HS-5 (cell line): ENCODE measurements at regions not wholly inside any gene's neighbourhood (a gene's known extent, or its start where the extent isn't known, plus 50 kb on each side); places are given as distances from the start of the nearest gene placed in this dataset.

Source experiments
- DNase-seq: peaks from one replicate; pipeline ENCODE4 v3.0.0-alpha.2; 2012; ENCODE audit warnings: low read depth

DNA sequence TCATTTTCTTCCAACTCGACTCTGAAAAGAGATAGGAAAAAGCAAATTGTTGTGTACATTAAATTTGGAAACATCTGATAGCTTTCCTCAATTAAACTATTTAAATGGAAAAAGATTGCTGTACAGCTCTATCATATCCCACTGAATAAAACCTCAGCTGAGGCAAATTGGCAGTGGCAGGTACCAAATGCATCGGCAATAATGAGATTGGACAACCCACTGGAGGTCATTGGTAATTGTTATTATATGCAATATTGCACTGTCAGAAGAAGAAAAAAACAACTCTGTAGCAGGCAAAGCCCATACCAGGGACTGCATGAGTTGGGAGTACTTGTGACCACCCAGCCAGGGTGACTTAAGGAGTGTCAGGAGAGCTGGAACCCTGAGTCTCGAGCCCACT is 291.6 kb upstream of the SKOR2 start:
- DNase-seq: no peak

- DNase-seq: no peak
Observed at GRCh38 chr18:47542551-47542950, 291.1 kb upstream of the SKOR2 start.

- no peak for DNase-seq
Observed at GRCh38 chr18:47531717-47532116, 280.3 kb upstream of the SKOR2 start.

DNA sequence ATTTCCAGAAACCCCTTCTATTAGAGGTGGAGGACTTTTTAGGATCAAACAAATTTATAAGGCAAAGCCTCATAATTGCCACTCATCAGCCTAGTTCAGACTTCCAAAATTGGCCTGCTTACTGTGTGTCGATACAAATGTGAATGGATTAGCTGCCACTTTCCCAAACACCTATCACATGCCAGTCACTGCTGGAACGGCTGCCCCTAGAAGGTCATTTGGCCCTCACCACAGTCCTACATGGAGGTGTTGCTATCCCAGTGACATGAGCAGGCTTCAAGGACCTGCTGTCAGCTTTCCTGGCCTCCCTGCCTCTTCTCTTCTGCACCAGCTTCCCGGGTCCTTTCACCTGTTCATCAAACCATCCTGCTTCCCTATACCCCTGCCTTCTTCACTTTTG is 279.2 kb upstream of the SKOR2 start:
- DNase-seq: no peak

GRCh38 chr18:47528343-47528742 is 276.9 kb upstream of the SKOR2 start:
- DNase-seq: no peak

DNA sequence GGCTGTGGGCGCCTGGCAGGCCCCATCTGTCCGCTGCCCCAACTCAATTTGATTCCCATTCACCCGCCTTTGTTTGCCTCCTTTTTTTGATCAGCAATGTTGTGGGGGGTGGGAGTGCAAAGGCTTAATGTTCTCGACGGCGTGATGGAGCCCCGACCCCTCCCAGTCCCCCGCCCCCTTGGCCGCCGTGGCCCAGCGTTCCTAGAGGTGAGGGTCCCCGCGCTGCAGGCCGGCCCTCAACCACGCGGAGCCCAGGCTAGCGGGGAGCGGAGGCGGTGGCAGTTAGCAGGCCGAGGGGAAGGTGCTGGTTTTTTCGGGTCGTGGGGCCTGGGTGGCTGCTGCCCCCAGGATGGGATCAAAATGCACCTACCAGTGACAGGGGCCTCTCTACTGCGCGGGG is 274.7 kb upstream of the SKOR2 start:
- no peak for DNase-seq

GRCh38 chr18:47522359-47522758 is 270.9 kb upstream of the SKOR2 start:
- DNase-seq: no peak

DNA sequence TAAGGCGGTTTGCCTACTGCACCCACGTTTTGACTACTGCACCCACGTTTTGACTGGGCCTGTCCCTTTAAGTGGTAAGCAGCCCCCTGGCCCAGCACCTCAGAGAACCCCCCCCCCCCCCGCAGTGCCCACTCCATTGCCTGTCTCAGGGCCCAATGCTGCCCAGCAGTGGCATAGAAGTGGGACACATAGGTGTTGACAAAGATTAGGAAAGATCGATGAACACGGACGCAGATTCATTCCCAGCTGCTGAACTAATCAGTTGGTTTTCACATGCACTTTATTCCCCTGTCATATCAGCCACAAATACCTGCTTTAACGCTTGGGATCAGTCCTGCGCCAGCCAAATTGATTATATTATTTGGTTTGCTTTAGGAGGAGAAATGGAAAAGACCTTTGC is 268.8 kb upstream of the SKOR2 start:
- DNase-seq: no peak

DNA sequence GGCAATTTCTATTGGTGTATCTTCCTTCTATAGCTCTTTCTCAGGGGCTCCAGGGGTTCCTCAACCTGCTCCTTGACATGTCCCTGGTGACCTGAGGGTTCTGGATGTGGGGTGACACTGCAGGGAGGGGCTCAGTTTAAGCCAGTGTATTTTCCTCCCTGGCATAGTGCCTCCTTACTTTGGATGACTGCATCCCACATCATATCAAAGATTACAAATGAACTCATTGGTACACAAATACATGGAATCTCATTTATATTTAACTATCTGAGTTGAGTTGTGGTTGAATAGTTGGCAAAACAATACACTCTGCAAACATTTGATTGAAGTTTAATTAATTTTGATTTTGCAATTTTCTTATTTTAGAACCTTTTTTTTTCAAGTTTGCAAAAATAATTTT is 268.2 kb upstream of the SKOR2 start:
- no peak for DNase-seq

DNA sequence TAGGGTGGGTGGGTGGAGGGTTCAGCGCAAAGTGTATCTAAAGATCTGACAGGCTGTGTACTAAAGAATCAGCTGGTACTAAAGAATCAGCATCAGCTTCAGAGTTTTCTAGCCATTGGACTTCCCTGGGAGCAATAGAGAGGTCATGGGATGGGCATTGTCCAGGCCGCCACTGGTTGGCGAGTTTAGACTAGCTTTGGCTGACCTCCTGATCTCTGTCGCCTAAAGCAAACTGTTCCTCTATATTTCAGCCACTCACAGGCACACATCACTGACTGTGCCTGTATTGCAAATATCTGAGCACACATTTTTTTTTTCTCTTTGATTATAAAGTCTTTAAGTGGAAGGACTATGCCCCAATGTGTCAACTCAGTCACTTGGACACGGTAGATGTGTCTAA is 267.8 kb upstream of the SKOR2 start:
- DNase-seq: no peak

GRCh38 chr18:47513614-47514013 is 262.2 kb upstream of the SKOR2 start:
- no peak for DNase-seq

DNA sequence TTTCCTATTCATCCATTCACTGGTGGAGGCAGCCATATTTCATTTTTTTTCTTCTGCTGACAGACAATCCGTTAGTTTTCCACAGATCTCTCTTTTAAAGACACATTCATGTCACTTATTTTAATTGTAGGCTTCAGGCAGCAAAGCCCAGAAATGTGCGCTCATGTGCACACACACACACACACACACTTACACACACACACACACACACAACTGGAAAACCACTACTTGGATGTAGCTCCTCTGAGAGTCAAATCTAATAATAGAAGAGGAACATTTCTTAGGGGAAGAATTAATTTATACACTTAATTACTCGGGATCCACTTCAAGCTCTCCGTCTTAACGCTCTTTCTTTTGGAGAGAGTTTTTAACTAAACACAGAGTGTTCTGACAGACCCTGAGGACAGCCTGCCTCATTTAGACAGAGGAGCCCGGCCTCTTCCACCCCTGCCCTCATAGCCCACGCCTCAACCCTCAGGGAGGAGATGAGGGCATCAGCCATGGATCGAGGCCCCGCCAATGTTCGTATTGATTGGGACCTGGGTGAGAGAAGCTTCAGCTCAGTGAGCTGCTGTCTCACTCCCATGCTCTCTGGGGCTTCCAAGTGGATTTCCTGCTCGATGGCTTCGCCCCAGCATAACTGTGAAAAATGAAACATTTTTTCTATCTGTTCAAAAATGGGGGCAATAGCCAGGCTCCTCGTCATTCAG is 261.4 kb upstream of the SKOR2 start:
- DNase-seq: no peak

GRCh38 chr18:47512056-47512455 is 260.6 kb upstream of the SKOR2 start:
- DNase-seq: no peak

DNA sequence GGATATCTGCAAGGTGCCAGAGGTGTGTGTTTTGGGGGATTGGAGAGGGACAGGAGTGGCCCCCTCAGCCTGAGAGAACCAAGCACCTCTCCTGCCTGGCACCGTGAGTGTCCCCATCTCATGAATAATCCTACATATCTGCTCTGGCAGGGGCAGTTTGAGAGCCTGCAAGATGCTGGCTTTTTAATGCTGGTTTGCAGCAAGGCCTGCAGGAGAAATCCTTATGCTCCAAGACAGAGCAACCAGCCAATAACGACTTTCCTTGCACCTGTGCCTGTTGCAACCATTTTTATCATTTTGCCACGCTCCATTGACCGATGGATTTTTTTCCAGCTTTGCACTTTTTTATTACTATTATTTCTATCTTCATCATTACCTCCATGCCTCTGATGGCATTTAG is 259.4 kb upstream of the SKOR2 start:
- no peak for DNase-seq

DNA sequence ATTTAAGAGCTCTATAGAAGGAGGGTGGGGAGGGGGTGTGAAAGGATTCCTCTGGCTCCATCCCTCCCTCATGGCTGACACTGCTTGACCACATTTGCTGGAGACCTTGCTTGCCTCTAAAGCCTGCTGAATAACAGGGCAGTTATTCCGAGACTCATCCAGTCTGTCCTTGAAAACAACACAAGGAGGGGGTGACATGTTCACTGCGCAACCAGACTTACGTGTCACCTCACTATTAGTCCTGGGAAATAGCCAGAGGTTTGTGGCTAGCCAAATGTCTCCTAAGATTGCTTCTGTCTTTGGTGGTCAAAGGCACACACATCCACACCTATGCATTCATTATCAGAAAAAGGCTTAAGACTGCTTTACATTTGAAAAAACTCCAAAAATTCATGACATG is 256.2 kb upstream of the SKOR2 start:
- DNase-seq: no peak

- DNase-seq: no peak
Observed at GRCh38 chr18:47506897-47507296, 255.4 kb upstream of the SKOR2 start.

- DNase-seq: no peak
Observed at GRCh38 chr18:47501946-47502345, 250.5 kb upstream of the SKOR2 start.

DNA sequence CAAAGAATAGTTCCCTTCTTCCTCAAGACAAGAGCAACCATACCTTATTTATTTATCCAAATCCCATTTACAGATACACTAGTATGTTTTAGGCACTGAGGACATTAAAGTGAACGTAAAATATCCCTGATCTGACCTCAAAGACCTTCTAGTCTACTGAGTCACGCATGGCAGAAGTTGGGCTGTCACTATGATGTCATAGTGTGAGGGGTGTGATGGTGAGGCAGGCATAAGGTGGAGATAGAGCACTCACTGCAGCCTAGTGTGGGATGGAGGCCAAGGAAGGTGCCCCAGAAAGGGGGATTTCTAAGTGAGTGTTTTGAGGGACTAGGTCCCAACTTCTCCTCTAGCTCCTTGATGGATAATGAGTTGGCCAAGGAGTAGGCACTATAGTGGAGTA is 249.5 kb upstream of the SKOR2 start:
- no peak for DNase-seq

- no peak for DNase-seq
Observed at GRCh38 chr18:47492691-47493090, 241.2 kb upstream of the SKOR2 start.

- no peak for DNase-seq
Observed at GRCh38 chr18:47490882-47491281, 239.4 kb upstream of the SKOR2 start.

- no peak for DNase-seq
Observed at GRCh38 chr18:47485221-47485797, 233.8 kb upstream of the SKOR2 start.

DNA sequence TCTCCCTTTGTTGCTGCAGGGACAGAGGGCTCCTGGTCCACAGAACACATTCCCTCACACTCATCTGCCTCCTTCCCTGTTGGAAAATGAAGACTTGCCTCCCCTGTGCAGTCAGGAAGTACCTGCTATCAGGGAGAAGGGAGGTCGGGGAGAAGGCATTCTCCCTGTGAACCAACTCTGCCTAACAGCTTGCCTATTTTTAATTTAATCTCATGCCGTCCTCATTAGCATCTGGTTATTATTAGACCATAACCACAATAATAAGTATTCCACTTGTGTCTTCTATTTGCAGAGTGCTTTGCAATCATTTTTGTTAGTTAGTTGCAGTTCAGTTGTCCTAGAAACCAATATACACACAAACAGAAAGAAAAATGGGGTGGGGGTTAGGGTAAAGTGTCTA is 232.6 kb upstream of the SKOR2 start:
- no peak for DNase-seq

GRCh38 chr18:47480166-47480565 is 228.7 kb upstream of the SKOR2 start:
- DNase-seq: no peak

DNA sequence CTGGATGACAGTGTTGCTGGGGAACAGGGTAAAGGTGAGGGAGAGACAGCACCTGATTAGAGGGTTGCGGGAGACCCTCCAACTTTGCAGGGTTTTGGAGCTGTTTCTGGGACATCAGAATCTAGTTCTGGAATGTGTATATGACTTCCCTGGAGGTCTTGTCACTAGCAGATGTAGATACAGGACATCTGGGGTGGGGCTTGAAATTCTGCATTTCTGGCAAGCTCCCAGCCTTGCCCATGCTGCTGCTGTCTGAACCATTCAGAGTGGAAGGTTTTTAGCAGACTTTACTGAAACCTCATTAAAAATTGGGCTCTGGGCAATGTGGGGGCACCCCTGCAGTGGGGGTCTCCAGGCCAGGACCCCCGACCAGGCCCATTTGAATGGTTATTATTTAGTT is 220.3 kb upstream of the SKOR2 start:
- DNase-seq: no peak
